ENCODE measurements at regions not wholly inside any gene's neighbourhood (a gene's known extent, or its start where the extent isn't known, plus 50 kb on each side); places are given as distances from the start of the nearest gene placed in this dataset.

DNA sequence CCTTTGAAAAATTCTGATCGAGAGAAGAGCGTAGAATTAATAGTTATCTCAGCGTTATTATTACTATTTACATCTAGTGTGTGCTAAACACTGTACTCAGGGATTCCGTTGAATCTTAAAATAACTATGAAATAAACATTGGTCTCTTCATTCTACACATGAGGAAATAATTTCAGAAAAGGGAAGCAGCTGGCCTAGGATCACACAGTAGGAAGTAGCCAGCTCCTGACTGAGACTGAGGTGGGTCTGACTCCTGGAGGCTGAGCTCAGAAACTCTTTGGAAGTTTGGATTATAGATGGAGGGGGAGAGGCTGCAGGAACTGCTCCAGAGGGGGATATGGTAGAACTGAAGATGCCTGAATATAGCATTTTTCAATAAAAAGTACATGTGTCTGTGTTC, 183.9 kb upstream of the WDR11 start:
- TF ChIP-seq, protein P1, sequence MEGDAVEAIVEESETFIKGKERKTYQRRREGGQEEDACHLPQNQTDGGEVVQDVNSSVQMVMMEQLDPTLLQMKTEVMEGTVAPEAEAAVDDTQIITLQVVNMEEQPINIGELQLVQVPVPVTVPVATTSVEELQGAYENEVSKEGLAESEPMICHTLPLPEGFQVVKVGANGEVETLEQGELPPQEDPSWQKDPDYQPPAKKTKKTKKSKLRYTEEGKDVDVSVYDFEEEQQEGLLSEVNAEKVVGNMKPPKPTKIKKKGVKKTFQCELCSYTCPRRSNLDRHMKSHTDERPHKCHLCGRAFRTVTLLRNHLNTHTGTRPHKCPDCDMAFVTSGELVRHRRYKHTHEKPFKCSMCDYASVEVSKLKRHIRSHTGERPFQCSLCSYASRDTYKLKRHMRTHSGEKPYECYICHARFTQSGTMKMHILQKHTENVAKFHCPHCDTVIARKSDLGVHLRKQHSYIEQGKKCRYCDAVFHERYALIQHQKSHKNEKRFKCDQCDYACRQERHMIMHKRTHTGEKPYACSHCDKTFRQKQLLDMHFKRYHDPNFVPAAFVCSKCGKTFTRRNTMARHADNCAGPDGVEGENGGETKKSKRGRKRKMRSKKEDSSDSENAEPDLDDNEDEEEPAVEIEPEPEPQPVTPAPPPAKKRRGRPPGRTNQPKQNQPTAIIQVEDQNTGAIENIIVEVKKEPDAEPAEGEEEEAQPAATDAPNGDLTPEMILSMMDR (IDR thresholded peaks at IDR 0.05; ENCODE audit: low read depth, low read length): no peak
- TF ChIP-seq, protein P2, sequence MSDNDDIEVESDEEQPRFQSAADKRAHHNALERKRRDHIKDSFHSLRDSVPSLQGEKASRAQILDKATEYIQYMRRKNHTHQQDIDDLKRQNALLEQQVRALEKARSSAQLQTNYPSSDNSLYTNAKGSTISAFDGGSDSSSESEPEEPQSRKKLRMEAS (IDR thresholded peaks at IDR 0.05; ENCODE audit: low read depth, low read length): no peak
